DOHH2 (cell line): ENCODE measurements at regions not wholly inside any gene's neighbourhood (a gene's known extent, or its start where the extent isn't known, plus 50 kb on each side); places are given as distances from the start of the nearest gene placed in this dataset.

Source experiments
- H3F3A ChIP-seq: fragments of 200-600 bp; sonication (generic), shearing (Covaris generic); 2 replicates; pipeline ENCODE4 v1.6.0; 2016; ENCODE audit warnings: antibody characterized with exemption, mild to moderate bottlenecking; ENCODE audit not compliant: control insufficient read depth, insufficient read depth
- H3K27ac ChIP-seq: fragments of 200-600 bp; sonication (generic); 2 replicates; pipeline ENCODE4 v1.5.1; 2014; ENCODE audit warnings: low read depth, mild to moderate bottlenecking, low read length, moderate library complexity
- H3K27me3 ChIP-seq: fragments of 200-600 bp; sonication (generic); 2 replicates; pipeline ENCODE4 v1.6.1; 2014; ENCODE audit warnings: mild to moderate bottlenecking, low read length, mixed read lengths; ENCODE audit not compliant: control insufficient read depth
- H3K36me3 ChIP-seq: fragments of 200-600 bp; sonication (generic); 2 replicates; pipeline ENCODE4 v1.6.1; 2014; ENCODE audit warnings: mild to moderate bottlenecking, low read length, moderate library complexity, mixed read lengths; ENCODE audit not compliant: control insufficient read depth
- H3K4me1 ChIP-seq: fragments of 200-600 bp; sonication (generic); 2 replicates; pipeline ENCODE4 v1.6.1; 2014; ENCODE audit warnings: mild to moderate bottlenecking, low read length, mixed read lengths; ENCODE audit not compliant: control insufficient read depth
- H3K4me2 ChIP-seq: fragments of 200-600 bp; sonication (generic); 2 replicates; pipeline ENCODE4 v1.6.0; 2014; ENCODE audit warnings: mild to moderate bottlenecking, low read length, moderate library complexity
- H3K4me3 ChIP-seq: fragments of 200-600 bp; sonication (generic); 2 replicates; pipeline ENCODE4 v1.5.1; 2014; ENCODE audit warnings: mild to moderate bottlenecking, low read length, mixed read lengths
- H3K79me2 ChIP-seq: fragments of 200-600 bp; sonication (generic); 2 replicates; pipeline ENCODE4 v1.6.1; 2014; ENCODE audit warnings: mild to moderate bottlenecking, low read length, mixed read lengths; ENCODE audit not compliant: control insufficient read depth
- H3K9me2 ChIP-seq: fragments of 200-600 bp; sonication (generic); replicated peaks from 2 replicates; pipeline ENCODE4 v1.6.1; 2014; ENCODE audit warnings: mild to moderate bottlenecking, low read length, mixed read lengths; ENCODE audit not compliant: control insufficient read depth
- H3K9me3 ChIP-seq: fragments of 200-600 bp; sonication (generic); 2 replicates; pipeline ENCODE4 v1.6.1; 2014; ENCODE audit warnings: antibody characterized with exemption, low read length, mixed read lengths; ENCODE audit not compliant: control insufficient read depth, insufficient read depth
- H4K20me1 ChIP-seq: fragments of 200-600 bp; sonication (generic); 2 replicates; pipeline ENCODE4 v1.6.0; 2014; ENCODE audit warnings: low read depth, mild to moderate bottlenecking, antibody characterized with exemption, low read length, moderate library complexity; ENCODE audit not compliant: control insufficient read depth, insufficient read depth
- EZH2phosphoT487 ChIP-seq: fragments of 200-600 bp; sonication (generic); IDR thresholded peaks from 2 replicates; pipeline ENCODE4 v1.6.1; 2017; ENCODE audit warnings: borderline replicate concordance, mild to moderate bottlenecking, antibody characterized with exemption, low read length, moderate library complexity, mixed read lengths
- TF ChIP-seq, protein P1 (sequence below): fragments of 200-600 bp; sonication (generic); IDR thresholded peaks from one replicate; pipeline ENCODE4 v1.5.1; 2014; ENCODE audit warnings: antibody characterized with exemption, mild to moderate bottlenecking, low read depth, low read length; ENCODE audit not compliant: poor library complexity, severe bottlenecking

DNA sequence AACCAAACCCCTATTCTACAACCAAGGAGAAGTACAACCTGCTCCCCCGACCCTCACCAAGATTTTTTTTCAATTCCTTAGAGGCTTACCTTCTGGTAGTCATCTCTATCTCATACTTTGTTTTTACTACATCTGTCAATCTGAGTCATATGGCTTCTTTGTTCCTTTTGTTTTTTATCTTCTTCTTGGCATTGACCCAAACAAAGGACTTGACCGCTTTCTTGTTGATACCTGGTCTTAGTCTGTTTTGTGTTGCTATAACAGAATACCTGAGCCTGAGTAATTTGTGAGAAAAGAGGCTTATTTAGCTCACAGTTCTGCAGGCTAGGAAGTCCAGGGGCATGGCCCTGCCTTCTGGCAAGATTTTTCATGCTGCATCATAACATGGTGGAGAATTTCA lies 352.7 kb downstream of the MLLT3 start:
- no peaks in the 10 kb centered on the region for H3F3A ChIP-seq

DNA sequence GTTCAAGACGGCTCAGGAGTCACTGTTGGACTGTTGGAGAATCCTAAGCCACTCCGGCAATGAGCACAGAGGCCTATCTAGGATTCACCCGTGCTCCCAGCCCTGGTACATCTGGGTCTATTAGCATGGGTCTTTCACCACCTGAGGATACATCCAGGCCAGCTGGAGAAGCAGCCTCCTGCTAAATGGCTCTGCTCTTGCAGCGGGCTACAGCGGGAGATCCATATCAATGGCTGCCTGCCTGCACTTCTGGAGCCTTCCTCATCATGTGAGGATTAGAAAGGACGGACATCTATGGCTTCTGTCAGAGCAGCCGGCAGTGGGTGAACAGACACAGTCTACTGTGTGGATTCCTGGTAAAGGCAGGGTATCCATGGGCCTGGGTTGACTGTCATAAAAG lies 357.4 kb downstream of the MLLT3 start:
- Histone ChIP-seq H3F3A (no peaks in the 10 kb centered on the region), H3K27ac (no peak overlapping the region), H3K4me1 (no peaks in the 10 kb centered on the region), H3K4me2 (no peak overlapping the region), H4K20me1 (no peaks in the 10 kb centered on the region), H3K27me3 (no peaks in the 10 kb centered on the region), H3K36me3 (no peaks in the 10 kb centered on the region), H3K4me3 (no peak overlapping the region), H3K9me2 (no peaks in the 10 kb centered on the region), H3K79me2 (no peaks in the 10 kb centered on the region), H3K9me3 (no peaks in the 10 kb centered on the region)
- no peak for TF ChIP-seq EZH2phosphoT487
- TF ChIP-seq, protein P1, sequence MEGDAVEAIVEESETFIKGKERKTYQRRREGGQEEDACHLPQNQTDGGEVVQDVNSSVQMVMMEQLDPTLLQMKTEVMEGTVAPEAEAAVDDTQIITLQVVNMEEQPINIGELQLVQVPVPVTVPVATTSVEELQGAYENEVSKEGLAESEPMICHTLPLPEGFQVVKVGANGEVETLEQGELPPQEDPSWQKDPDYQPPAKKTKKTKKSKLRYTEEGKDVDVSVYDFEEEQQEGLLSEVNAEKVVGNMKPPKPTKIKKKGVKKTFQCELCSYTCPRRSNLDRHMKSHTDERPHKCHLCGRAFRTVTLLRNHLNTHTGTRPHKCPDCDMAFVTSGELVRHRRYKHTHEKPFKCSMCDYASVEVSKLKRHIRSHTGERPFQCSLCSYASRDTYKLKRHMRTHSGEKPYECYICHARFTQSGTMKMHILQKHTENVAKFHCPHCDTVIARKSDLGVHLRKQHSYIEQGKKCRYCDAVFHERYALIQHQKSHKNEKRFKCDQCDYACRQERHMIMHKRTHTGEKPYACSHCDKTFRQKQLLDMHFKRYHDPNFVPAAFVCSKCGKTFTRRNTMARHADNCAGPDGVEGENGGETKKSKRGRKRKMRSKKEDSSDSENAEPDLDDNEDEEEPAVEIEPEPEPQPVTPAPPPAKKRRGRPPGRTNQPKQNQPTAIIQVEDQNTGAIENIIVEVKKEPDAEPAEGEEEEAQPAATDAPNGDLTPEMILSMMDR, result no peak

More for the DNA sequence above, 352.7 kb downstream of the MLLT3 start:
- Histone ChIP-seq H3K27ac (no peak overlapping the region), H3K36me3 (no peaks in the 10 kb centered on the region), H3K9me3 (no peaks in the 10 kb centered on the region), H3K4me3 (no peak overlapping the region), H3K9me2 (no peaks in the 10 kb centered on the region), H3K79me2 (no peaks in the 10 kb centered on the region), H4K20me1 (no peaks in the 10 kb centered on the region), H3K4me2 (no peak overlapping the region), H3K27me3 (no peaks in the 10 kb centered on the region; the same call in 1 of the 2 replicates), H3K4me1 (no peaks in the 10 kb centered on the region)
- TF ChIP-seq, protein P1, result no peak
- TF ChIP-seq EZH2phosphoT487, result no peak

DNA sequence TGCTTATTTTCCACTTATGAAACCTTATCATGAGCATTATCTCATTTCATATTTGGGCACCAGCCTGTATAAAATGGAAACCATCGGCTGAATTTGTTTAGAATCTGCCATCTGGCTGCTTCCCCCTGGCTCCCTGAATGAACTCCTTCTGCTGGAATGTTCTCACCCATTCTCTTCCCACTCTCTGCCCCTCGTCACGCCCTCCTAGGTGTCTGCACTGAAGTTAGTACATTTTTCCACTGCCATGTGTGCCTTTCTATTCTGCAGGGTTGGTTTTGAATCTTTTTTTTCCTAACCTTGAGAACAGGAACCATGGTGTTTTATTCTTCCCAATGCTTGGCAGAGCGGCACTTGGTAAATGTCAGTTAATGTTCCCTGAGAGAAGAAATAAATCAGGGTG lies 359.7 kb downstream of the MLLT3 start:
- Histone ChIP-seq H3F3A (no peaks in the 10 kb centered on the region), H3K4me2 (no peak overlapping the region), H3K27ac (no peak overlapping the region), H3K4me3 (no peak overlapping the region), H3K36me3 (no peaks in the 10 kb centered on the region), H3K27me3 (no peaks in the 10 kb centered on the region), H3K4me1 (no peaks in the 10 kb centered on the region), H4K20me1 (no peaks in the 10 kb centered on the region), H3K9me3 (no peaks in the 10 kb centered on the region), H3K9me2 (no peaks in the 10 kb centered on the region), H3K79me2 (no peaks in the 10 kb centered on the region)
- TF ChIP-seq, protein P1, result no peak
- no peak for TF ChIP-seq EZH2phosphoT487
